CD8-positive, alpha-beta memory T cell (primary cell): ENCODE measurements at regions not wholly inside any gene's neighbourhood (a gene's known extent, or its start where the extent isn't known, plus 50 kb on each side); places are given as distances from the start of the nearest gene placed in this dataset.

Source experiments
- CTCF ChIA-PET: fragments of 350-600 bp; sonication (Branson Sonifier 250); formaldehyde crosslinking; loops from one replicate; lab custom pipeline; 2021; ENCODE audit warnings: antibody characterized with exemption; lab: Charles Lee
- POLR2A ChIA-PET: fragments of 350-600 bp; sonication (Branson Sonifier 250); formaldehyde crosslinking; loops from one replicate; lab custom pipeline; 2021; ENCODE audit warnings: antibody characterized with exemption; lab: Charles Lee
- DNase-seq, 5 donors: peaks; one replicate each; pipeline versions ENCODE4 v3.0.0 to v3.0.0-alpha.2; 2020 to 2022; ENCODE audit warnings: mixed read lengths in 1 of 5
- H3K27ac ChIP-seq: one replicate; pipeline ENCODE4 v1.7.0; 2013; ENCODE audit warnings: low read depth, mild to moderate bottlenecking, low read length, moderate library complexity
- H3K27me3 ChIP-seq: 2 replicates; pipeline ENCODE4 v1.7.0; 2013; ENCODE audit warnings: low read length, mild to moderate bottlenecking; ENCODE audit not compliant: insufficient read depth, poor library complexity, severe bottlenecking
- H3K36me3 ChIP-seq: 2 replicates; pipeline ENCODE4 v1.7.0; 2013; ENCODE audit warnings: mild to moderate bottlenecking, low read length, moderate library complexity; ENCODE audit not compliant: insufficient read depth
- H3K4me1 ChIP-seq: 2 replicates; pipeline ENCODE4 v1.7.0; 2013; ENCODE audit warnings: mild to moderate bottlenecking, low read length, moderate library complexity; ENCODE audit not compliant: insufficient read depth
- H3K4me3 ChIP-seq: 2 replicates; pipeline ENCODE4 v1.7.0; 2013; ENCODE audit warnings: mild to moderate bottlenecking, low read length
- H3K9me3 ChIP-seq: 2 replicates; pipeline ENCODE4 v1.7.0; 2013; ENCODE audit warnings: mild to moderate bottlenecking, low read length
- H3K27ac Mint-ChIP-seq, 8 donors: one replicate each; pipeline ENCODE4 v1.8.0; 2020 to 2021; ENCODE audit warnings: mixed read lengths in 8 of 8, mild to moderate bottlenecking in 6 of 8, inconsistent platforms in 3 of 8, moderate library complexity in 3 of 8
- H3K27me3 Mint-ChIP-seq, 2 donors: one replicate each; pipeline ENCODE4 v1.8.0; 2020 to 2021; ENCODE audit warnings: mixed read lengths in 2 of 2, mild to moderate bottlenecking in 1 of 2, moderate library complexity in 1 of 2
- H3K36me3 Mint-ChIP-seq, 3 donors: one replicate each; pipeline ENCODE4 v1.8.0; 2020 to 2021; ENCODE audit warnings: mixed read lengths in 3 of 3, inconsistent platforms in 1 of 3, mild to moderate bottlenecking in 1 of 3
- H3K4me1 Mint-ChIP-seq, 3 donors: one replicate each; pipeline ENCODE4 v1.8.0; 2020 to 2021; ENCODE audit warnings: mixed read lengths in 3 of 3, inconsistent platforms in 1 of 3, mild to moderate bottlenecking in 1 of 3
- H3K4me3 Mint-ChIP-seq, 7 donors: one replicate each; pipeline ENCODE4 v1.8.0; 2020 to 2021; ENCODE audit warnings: mixed read lengths in 7 of 7, mild to moderate bottlenecking in 6 of 7, moderate library complexity in 4 of 7, inconsistent platforms in 2 of 7
- H3K9me3 Mint-ChIP-seq, 5 donors: one replicate each; pipeline ENCODE4 v1.8.0; 2020 to 2022; ENCODE audit warnings: mixed read lengths in 5 of 5, mild to moderate bottlenecking in 3 of 5, moderate library complexity in 2 of 5, inconsistent platforms in 1 of 5

DNA sequence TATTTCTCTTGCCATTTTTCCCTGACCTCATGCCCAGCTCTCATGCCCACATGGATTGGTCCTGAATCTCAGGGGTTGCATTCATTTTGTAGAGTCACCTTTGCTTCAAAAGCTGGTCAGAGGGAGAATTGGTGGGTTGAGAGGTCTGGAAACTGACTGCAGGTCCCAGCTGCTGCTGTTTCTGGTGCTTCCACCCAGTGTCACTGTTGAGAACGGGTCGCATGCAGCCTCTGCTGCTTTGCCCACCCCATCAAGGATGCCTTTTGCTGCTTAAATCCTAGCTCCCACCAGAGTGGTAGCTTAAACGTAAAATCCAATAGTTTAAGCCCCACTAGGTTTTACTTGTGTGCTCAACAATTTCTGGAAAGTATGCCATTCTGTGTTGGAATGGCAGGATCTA is 211.4 kb upstream of the TSHZ2 start:
- H3K4me1 Mint-ChIP-seq, result no peaks in the 10 kb centered on the region
- ChIA-PET POLR2A (no interaction called here), CTCF (no interaction called here)
- peaks cover 0 to 3% (median 0%) of the 10 kb centered on the region in 5 donors for H3K9me3 Mint-ChIP-seq
- no peak overlapping the region for H3K27ac Mint-ChIP-seq
- no peaks in the 10 kb centered on the region for H3K4me1 ChIP-seq
- peaks cover 0 to 5% of the 10 kb centered on the region in 2 donors for H3K27me3 Mint-ChIP-seq
- H3K27ac ChIP-seq, result no peak overlapping the region
- no peak overlapping the region for H3K4me3 ChIP-seq
- no peak for DNase-seq
- H3K36me3 ChIP-seq, result no peaks in the 10 kb centered on the region
- H3K27me3 ChIP-seq, result no peaks in the 10 kb centered on the region
- no peak overlapping the region for H3K4me3 Mint-ChIP-seq
- no peaks in the 10 kb centered on the region for H3K36me3 Mint-ChIP-seq
- no peaks in the 10 kb centered on the region for H3K9me3 ChIP-seq

DNA sequence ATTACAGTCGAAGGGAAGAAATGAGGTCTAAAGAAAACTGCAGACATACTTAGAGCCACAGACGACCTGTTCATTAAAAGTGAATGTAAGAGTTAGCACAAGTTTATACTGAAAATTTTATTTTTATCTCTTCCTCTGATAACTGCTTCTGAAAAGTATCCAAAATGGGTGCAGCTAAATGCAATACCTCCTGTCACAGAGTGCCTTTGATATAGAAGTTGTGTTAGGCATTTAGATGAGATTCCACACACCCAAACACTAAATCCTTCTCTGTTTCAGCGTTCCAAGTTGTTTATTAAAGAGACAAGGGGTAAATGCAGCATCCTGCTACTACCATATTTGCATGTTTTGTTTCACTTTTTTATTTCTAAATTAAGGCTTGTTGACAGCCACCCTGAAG is 214.7 kb upstream of the TSHZ2 start:
- H3K4me3 Mint-ChIP-seq, result no peak overlapping the region
- Histone ChIP-seq H3K4me1 (no peaks in the 10 kb centered on the region), H3K36me3 (no peaks in the 10 kb centered on the region), H3K27ac (no peak overlapping the region), H3K27me3 (no peaks in the 10 kb centered on the region), H3K4me3 (no peak overlapping the region), H3K9me3 (peaks cover 4% of the 10 kb centered on the region)
- no peaks in the 10 kb centered on the region for H3K4me1 Mint-ChIP-seq
- H3K9me3 Mint-ChIP-seq, result peaks cover 0 to 3% (median 0%) of the 10 kb centered on the region in 5 donors
- no peak for DNase-seq
- H3K27ac Mint-ChIP-seq, result no peak overlapping the region
- CTCF ChIA-PET, result no interaction called here
- H3K36me3 Mint-ChIP-seq, result no peaks in the 10 kb centered on the region
- peaks cover 0 to 5% of the 10 kb centered on the region in 2 donors for H3K27me3 Mint-ChIP-seq
- POLR2A ChIA-PET, result no interaction called here

DNA sequence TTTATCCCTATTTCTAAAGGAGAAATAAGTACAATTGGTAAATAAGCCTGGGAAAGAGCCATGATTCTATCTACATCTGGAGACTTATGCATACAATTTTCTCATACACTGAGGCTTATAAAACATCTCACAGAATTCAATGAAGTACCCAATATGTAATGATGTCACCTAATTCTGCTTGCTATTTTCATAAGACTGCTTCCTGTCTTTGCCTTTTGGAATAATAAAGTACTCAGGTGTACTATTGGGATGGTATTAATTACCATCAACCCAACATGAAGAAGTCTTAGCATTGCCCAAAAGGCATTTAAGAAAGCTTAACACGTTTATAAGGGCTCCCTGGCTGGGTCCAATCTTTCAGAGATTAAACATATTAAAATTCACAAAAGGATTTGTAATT is 216.4 kb upstream of the TSHZ2 start:
- H3K4me1 ChIP-seq, result no peaks in the 10 kb centered on the region
- ChIA-PET CTCF (no interaction called here), POLR2A (no interaction called here)
- no peaks in the 10 kb centered on the region for H3K27me3 ChIP-seq
- no peak overlapping the region for H3K4me3 Mint-ChIP-seq
- no peak overlapping the region for H3K27ac Mint-ChIP-seq
- no peaks in the 10 kb centered on the region for H3K9me3 Mint-ChIP-seq
- no peak overlapping the region for H3K4me3 ChIP-seq
- no peaks in the 10 kb centered on the region for H3K4me1 Mint-ChIP-seq
- no peak overlapping the region for H3K27ac ChIP-seq
- no peaks in the 10 kb centered on the region for H3K36me3 Mint-ChIP-seq
- DNase-seq, result no peak
- no peaks in the 10 kb centered on the region for H3K36me3 ChIP-seq
- no peaks in the 10 kb centered on the region for H3K27me3 Mint-ChIP-seq
- H3K9me3 ChIP-seq, result peaks cover 4% of the 10 kb centered on the region

DNA sequence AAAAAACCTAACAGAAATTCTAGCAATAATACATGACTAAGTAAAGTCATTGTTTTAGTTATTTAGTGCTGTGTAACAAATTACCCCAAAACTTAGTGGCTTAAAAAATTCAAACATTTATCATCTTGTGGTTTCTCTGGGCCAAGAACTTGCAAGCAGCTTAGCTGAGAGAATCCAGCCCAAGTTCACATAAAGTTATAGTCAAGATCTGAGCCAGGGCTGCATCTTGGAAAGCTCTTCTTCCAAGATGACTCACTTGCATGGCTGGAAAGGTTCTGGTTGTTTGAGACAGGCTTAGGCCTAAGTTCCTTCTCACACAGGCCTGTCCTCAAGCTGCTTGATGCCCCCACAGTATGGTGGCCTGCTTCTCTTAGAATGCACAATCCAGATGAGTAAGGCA is 217.8 kb upstream of the TSHZ2 start:
- Histone ChIP-seq H3K4me1 (no peaks in the 10 kb centered on the region), H3K27ac (no peak overlapping the region), H3K4me3 (no peak overlapping the region), H3K27me3 (no peaks in the 10 kb centered on the region), H3K9me3 (peaks cover 4% of the 10 kb centered on the region), H3K36me3 (no peaks in the 10 kb centered on the region)
- no peaks in the 10 kb centered on the region for H3K36me3 Mint-ChIP-seq
- H3K27ac Mint-ChIP-seq, result no peak overlapping the region
- DNase-seq, result no peak
- ChIA-PET CTCF (interaction anchor here (1.5 kb wide), 1 partner anchor 11 kb away, joined by 3 read pairs; no protein-coding TSS in a partner anchor), POLR2A (no interaction called here)
- H3K4me3 Mint-ChIP-seq, result no peak overlapping the region
- peaks cover 0 to 6% of the 10 kb centered on the region in 2 donors for H3K27me3 Mint-ChIP-seq
- no peaks in the 10 kb centered on the region for H3K4me1 Mint-ChIP-seq
- no peaks in the 10 kb centered on the region for H3K9me3 Mint-ChIP-seq

DNA sequence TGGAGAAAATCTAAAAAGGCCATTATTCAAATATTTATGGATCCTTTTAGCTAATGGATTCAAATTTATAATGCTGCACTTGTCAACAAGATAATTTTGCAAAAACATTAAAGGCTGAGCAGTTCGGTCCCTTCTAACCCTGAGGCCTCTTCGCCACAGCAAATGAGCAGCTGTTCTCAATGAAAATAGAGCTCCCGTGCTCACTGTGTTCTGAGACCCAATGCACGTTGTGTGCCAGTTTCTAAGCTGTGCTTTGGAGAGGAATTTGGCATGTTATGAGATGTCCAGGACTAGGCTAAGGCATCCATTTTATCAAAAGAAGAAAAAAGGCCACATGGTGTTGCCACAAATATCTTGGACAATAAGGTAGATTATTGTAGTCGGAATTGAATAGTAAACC is 220.1 kb upstream of the TSHZ2 start:
- Mint-ChIP-seq H3K4me1 (no peaks in the 10 kb centered on the region), H3K36me3 (no peaks in the 10 kb centered on the region), H3K27ac (no peak overlapping the region), H3K4me3 (no peak overlapping the region), H3K9me3 (no peaks in the 10 kb centered on the region), H3K27me3 (peaks cover 2 to 17% of the 10 kb centered on the region in 2 donors)
- ChIA-PET CTCF (no interaction called here), POLR2A (no interaction called here)
- no peaks in the 10 kb centered on the region for H3K36me3 ChIP-seq
- no peak for DNase-seq
- H3K27me3 ChIP-seq, result no peaks in the 10 kb centered on the region
- no peak overlapping the region for H3K27ac ChIP-seq
- H3K9me3 ChIP-seq, result peaks cover 4% of the 10 kb centered on the region
- H3K4me1 ChIP-seq, result no peaks in the 10 kb centered on the region
- no peak overlapping the region for H3K4me3 ChIP-seq

DNA sequence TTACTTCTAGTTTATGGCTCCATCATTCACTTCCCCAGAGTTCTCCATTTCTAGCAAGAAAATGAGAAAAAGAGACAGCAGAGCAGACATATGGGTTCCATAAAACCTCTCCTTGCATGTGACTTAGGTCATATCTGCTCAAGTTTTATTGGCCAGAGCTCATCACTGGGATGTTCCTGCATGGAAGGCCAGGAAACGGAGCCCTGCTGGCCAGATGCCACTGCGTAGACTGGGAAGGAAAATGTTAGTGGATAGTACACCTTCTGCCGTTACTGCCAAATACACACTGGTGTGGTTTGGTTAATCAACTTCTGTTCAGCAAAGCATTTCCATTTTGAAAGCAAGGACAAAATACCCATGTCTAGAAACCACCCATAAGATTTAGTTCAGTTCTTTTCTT is 220.6 kb upstream of the TSHZ2 start:
- no peaks in the 10 kb centered on the region for H3K9me3 Mint-ChIP-seq
- no peak overlapping the region for H3K27ac Mint-ChIP-seq
- ChIA-PET CTCF (no interaction called here), POLR2A (no interaction called here)
- H3K4me1 Mint-ChIP-seq, result no peaks in the 10 kb centered on the region
- H3K27me3 Mint-ChIP-seq, result peaks cover 2 to 17% of the 10 kb centered on the region in 2 donors
- no peaks in the 10 kb centered on the region for H3K36me3 Mint-ChIP-seq
- no peak overlapping the region for H3K4me3 ChIP-seq
- no peak overlapping the region for H3K27ac ChIP-seq
- peaks cover 4% of the 10 kb centered on the region for H3K9me3 ChIP-seq
- no peaks in the 10 kb centered on the region for H3K4me1 ChIP-seq
- no peak for DNase-seq
- no peaks in the 10 kb centered on the region for H3K27me3 ChIP-seq
- no peaks in the 10 kb centered on the region for H3K36me3 ChIP-seq
- no peak overlapping the region for H3K4me3 Mint-ChIP-seq

DNA sequence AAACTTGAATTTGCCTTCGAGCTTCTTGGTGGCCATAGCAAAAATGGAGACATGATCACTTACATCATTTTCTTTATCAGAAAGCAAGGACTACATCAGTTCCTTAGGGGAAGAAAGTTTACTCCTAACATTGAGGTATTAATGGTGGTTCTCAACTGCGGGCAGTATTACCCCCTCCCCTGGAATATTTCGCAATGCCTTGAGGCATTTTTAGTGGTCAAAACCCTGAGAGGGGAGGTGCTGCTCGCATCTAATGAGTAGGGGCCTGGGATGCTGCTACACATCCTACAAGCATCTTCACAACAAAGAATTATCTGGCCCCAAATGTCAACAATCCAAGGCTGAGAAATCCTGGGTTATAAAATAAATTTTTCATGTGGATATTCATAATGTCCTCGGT is 222.2 kb upstream of the TSHZ2 start:
- no peaks in the 10 kb centered on the region for H3K9me3 Mint-ChIP-seq
- H3K4me3 Mint-ChIP-seq, result no peak overlapping the region
- Histone ChIP-seq H3K4me1 (no peaks in the 10 kb centered on the region), H3K27ac (no peak overlapping the region), H3K27me3 (no peaks in the 10 kb centered on the region), H3K9me3 (peaks cover 4% of the 10 kb centered on the region), H3K4me3 (no peak overlapping the region), H3K36me3 (no peaks in the 10 kb centered on the region)
- ChIA-PET POLR2A (no interaction called here), CTCF (no interaction called here)
- peaks cover 2 to 24% of the 10 kb centered on the region in 2 donors for H3K27me3 Mint-ChIP-seq
- DNase-seq, result no peak
- H3K36me3 Mint-ChIP-seq, result no peaks in the 10 kb centered on the region
- H3K4me1 Mint-ChIP-seq, result no peaks in the 10 kb centered on the region
- no peak overlapping the region for H3K27ac Mint-ChIP-seq

DNA sequence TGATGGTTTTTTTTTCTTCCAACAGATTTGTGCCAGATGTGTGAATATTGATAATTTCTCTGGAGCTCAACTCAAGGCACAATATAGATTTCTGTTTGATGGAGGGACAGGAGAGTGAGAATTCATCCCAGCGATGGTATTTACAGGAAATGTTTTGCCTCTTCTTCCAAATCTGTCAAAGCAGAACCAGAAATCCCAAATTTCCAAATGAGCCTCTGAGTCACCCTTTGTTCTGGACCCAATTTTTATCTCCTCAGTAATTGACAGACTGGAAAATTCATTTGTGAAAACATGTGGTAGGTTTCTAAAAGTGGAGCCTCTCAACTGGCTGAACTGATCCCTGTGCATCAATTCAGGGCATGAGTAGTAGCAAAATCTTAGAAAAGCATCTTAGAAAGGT is 223.2 kb upstream of the TSHZ2 start:
- Histone ChIP-seq H3K27me3 (no peaks in the 10 kb centered on the region), H3K4me3 (no peak overlapping the region), H3K4me1 (no peaks in the 10 kb centered on the region), H3K27ac (no peak overlapping the region), H3K36me3 (no peaks in the 10 kb centered on the region), H3K9me3 (peaks cover 4% of the 10 kb centered on the region)
- ChIA-PET CTCF (no interaction called here), POLR2A (no interaction called here)
- no peak for DNase-seq
- no peak overlapping the region for H3K27ac Mint-ChIP-seq
- H3K27me3 Mint-ChIP-seq, result peaks cover 2 to 24% of the 10 kb centered on the region in 2 donors
- no peak overlapping the region for H3K4me3 Mint-ChIP-seq
- no peaks in the 10 kb centered on the region for H3K4me1 Mint-ChIP-seq
- H3K36me3 Mint-ChIP-seq, result no peaks in the 10 kb centered on the region
- H3K9me3 Mint-ChIP-seq, result no peaks in the 10 kb centered on the region
